T follicular helper cell (primary cell): ENCODE measurements at regions not wholly inside any gene's neighbourhood (a gene's known extent, or its start where the extent isn't known, plus 50 kb on each side); places are given as distances from the start of the nearest gene placed in this dataset.

Source experiments
- DNase-seq: peaks from one replicate; pipeline ENCODE4 v3.0.0-alpha.2; 2020; ENCODE audit warnings: low read depth

- DNase-seq, result no peak
These were observed 68.1 kb upstream of the CES5A start for GRCh38 chr16:55943267-55943666.

GRCh38 chr16:55942821-55943220, 67.6 kb upstream of the CES5A start:
- no peak for DNase-seq

GRCh38 chr16:55941552-55941951, 66.4 kb upstream of the CES5A start:
- no peak for DNase-seq

- DNase-seq, result no peak
These were observed 63.0 kb upstream of the CES5A start for GRCh38 chr16:55938126-55938525.

GRCh38 chr16:55933038-55933437, 57.9 kb upstream of the CES5A start:
- no peak for DNase-seq

- DNase-seq, result no peak
These were observed 54.9 kb upstream of the CES5A start for GRCh38 chr16:55930036-55930435.

GRCh38 chr16:55929181-55929580, 54.0 kb upstream of the CES5A start:
- no peak for DNase-seq

GRCh38 chr16:55925242-55925641, 50.1 kb upstream of the CES5A start:
- no peak for DNase-seq
